Panc1 (cell line): ENCODE measurements at regions not wholly inside any gene's neighbourhood (a gene's known extent, or its start where the extent isn't known, plus 50 kb on each side); places are given as distances from the start of the nearest gene placed in this dataset.
"Not testable (repeated sequence)": the region's sequence is repeated elsewhere in the genome, so short reads cannot be mapped to it uniquely, and the experiment has no call there.

ENCODE experiments used
- ATAC-seq: fragments of 200-7000 bp; cut with Tn5 transposase; 2 replicates; pipeline ENCODE4 v1.9.1; 2020; ENCODE audit warnings: mild to moderate bottlenecking, moderate library complexity
- BruUV-seq: library from RNA; stranded (reverse); fragments of 400-500 nt; replicated peaks from 2 replicates; lab custom pipeline; 2021; lab: Mats Ljungman, UMichigan
- CTCF ChIA-PET: fragments of 300-600 bp; sonication (Branson Sonifier 250); formaldehyde crosslinking; loops from one replicate; lab custom pipeline; 2022; ENCODE audit warnings: antibody characterized with exemption; lab: Charles Lee
- POLR2A ChIA-PET: fragments of 300-600 bp; sonication (Branson Sonifier 250); formaldehyde crosslinking; loops from one replicate; lab custom pipeline; 2022; ENCODE audit warnings: antibody characterized with exemption; lab: Charles Lee
- DNase-seq: peaks from one replicate; pipeline ENCODE4 v3.0.0-alpha.2; 2010; ENCODE audit warnings: low read depth, low spot score
- H3K27ac ChIP-seq: 2 replicates; pipeline ENCODE4 v1.5.1; 2011; ENCODE audit warnings: mild to moderate bottlenecking, low read length, inconsistent platforms
- H3K27me3 ChIP-seq: fragments of 200-500 bp; sonication (Bioruptor generic); 2 replicates; pipeline ENCODE4 v1.6.0; 2014; ENCODE audit warnings: low read length, inconsistent platforms; ENCODE audit not compliant: control insufficient read depth, insufficient read depth
- H3K36me3 ChIP-seq: fragments of 200-500 bp; sonication (Bioruptor generic); 2 replicates; pipeline ENCODE4 v1.5.1; 2014; ENCODE audit warnings: inconsistent platforms, mild to moderate bottlenecking, low read length, moderate library complexity; ENCODE audit not compliant: control insufficient read depth, insufficient read depth
- H3K4me1 ChIP-seq: 2 replicates; pipeline ENCODE4 v1.5.1; 2011; ENCODE audit warnings: inconsistent platforms, mild to moderate bottlenecking, low read length, moderate library complexity; ENCODE audit not compliant: control insufficient read depth, insufficient read depth
- H3K4me3 ChIP-seq, 2 experiments: 2 replicates each; pipeline ENCODE4 v1.5.1; 2011 to 2012; ENCODE audit warnings: low read depth in 2 of 2, low read length in 2 of 2, mild to moderate bottlenecking in 2 of 2, inconsistent platforms in 1 of 2, moderate library complexity in 1 of 2
- H3K9me3 ChIP-seq: fragments of 200-500 bp; sonication (Bioruptor generic); 2 replicates; pipeline ENCODE4 v1.5.1; 2014; ENCODE audit warnings: low read depth, mild to moderate bottlenecking, inconsistent platforms, low read length, moderate library complexity; ENCODE audit not compliant: control insufficient read depth, insufficient read depth
- CTCF ChIP-seq: fragments of 450-650 bp; IDR thresholded peaks from 2 replicates; pipeline ENCODE4 v1.5.1; 2017; ENCODE audit warnings: mild to moderate bottlenecking
- POLR2AphosphoS5 ChIP-seq: IDR thresholded peaks from 2 replicates; pipeline ENCODE4 v1.6.1; 2012; ENCODE audit warnings: mild to moderate bottlenecking, low read depth, low read length, moderate library complexity
- SIN3A ChIP-seq: IDR thresholded peaks from 2 replicates; pipeline ENCODE4 v1.6.1; 2012; ENCODE audit warnings: low read depth, mild to moderate bottlenecking, low read length, moderate library complexity, borderline replicate concordance; ENCODE audit not compliant: insufficient read depth
- TCF7L2 ChIP-seq: IDR thresholded peaks from 2 replicates; pipeline ENCODE4 v1.6.1; 2011; ENCODE audit warnings: mild to moderate bottlenecking, low read depth, low read length, inconsistent platforms
- in situ Hi-C: cut with HindIII; loops from 2 replicates; pipeline ENCODE4 v1.10.0; 2016; ENCODE audit warnings: low sequenced_read_pairs, low pct_unique_long_range_greater_than_20kb
- intact Hi-C: fragments of 100-400 bp; cut with micrococcal nuclease; formaldehyde crosslinking; loops from one replicate; pipeline ENCODE4 v1.10.0; 2022; ENCODE audit not compliant: unreplicated experiment
- TF ChIP-seq, protein P1 (sequence below), 2 experiments: IDR thresholded peaks; 2 replicates each; pipeline ENCODE4 v1.6.1; 2011 to 2012; ENCODE audit warnings: low read depth in 2 of 2, control low read depth in 1 of 2, low read length in 1 of 2, mild to moderate bottlenecking in 1 of 2, moderate library complexity in 1 of 2; ENCODE audit not compliant: insufficient read depth in 1 of 2

GRCh38 chr12:25394025-25394424 is 143.3 kb upstream of the KRAS start:
- TF ChIP-seq TCF7L2 (no peak), SIN3A (no peak), CTCF (no peak), POLR2AphosphoS5 (no peak)
- TF ChIP-seq, protein P1, sequence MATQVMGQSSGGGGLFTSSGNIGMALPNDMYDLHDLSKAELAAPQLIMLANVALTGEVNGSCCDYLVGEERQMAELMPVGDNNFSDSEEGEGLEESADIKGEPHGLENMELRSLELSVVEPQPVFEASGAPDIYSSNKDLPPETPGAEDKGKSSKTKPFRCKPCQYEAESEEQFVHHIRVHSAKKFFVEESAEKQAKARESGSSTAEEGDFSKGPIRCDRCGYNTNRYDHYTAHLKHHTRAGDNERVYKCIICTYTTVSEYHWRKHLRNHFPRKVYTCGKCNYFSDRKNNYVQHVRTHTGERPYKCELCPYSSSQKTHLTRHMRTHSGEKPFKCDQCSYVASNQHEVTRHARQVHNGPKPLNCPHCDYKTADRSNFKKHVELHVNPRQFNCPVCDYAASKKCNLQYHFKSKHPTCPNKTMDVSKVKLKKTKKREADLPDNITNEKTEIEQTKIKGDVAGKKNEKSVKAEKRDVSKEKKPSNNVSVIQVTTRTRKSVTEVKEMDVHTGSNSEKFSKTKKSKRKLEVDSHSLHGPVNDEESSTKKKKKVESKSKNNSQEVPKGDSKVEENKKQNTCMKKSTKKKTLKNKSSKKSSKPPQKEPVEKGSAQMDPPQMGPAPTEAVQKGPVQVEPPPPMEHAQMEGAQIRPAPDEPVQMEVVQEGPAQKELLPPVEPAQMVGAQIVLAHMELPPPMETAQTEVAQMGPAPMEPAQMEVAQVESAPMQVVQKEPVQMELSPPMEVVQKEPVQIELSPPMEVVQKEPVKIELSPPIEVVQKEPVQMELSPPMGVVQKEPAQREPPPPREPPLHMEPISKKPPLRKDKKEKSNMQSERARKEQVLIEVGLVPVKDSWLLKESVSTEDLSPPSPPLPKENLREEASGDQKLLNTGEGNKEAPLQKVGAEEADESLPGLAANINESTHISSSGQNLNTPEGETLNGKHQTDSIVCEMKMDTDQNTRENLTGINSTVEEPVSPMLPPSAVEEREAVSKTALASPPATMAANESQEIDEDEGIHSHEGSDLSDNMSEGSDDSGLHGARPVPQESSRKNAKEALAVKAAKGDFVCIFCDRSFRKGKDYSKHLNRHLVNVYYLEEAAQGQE (IDR thresholded peaks at IDR 0.05; ENCODE audit: insufficient read depth in 1 of 2, low read depth in 2 of 2, low read length in 1 of 2), result no peak
- ChIA-PET CTCF (no interaction called here), POLR2A (no interaction called here)
- H3K36me3 ChIP-seq, result no peaks in the 10 kb centered on the region
- DNase-seq, result no peak
- ATAC-seq, result no peak
- no peaks in the 10 kb centered on the region for H3K4me1 ChIP-seq
- H3K9me3 ChIP-seq, result no peaks in the 10 kb centered on the region
- no peak overlapping the region for H3K27ac ChIP-seq
- BruUV-seq, result no TSS peak
- in situ Hi-C loops (no loop called here), intact Hi-C loops (no loop called here)
- no peaks in the 10 kb centered on the region for H3K27me3 ChIP-seq
- no peak overlapping the region for H3K4me3 ChIP-seq

DNA sequence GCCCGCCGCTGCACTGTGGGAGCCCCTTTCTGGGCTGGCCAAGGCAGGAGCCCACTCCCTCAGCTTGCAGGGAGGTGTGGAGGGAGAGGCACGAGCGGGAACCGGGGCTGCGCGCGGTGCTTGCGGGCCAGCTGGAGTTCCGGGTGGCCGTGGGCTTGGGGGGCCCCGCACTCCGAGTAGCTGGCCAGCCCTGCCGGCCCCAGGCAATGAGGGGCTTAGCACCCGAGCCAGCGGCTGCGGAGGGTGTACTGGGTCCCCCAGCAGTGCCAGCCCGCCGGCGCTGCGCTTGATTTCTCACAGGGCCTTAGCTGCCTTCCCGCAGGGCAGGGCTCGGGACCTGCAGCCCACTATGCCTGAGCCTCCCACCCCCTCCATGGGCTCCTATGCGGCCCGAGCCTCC is 140.6 kb upstream of the KRAS start:
- H3K9me3 ChIP-seq, H3K27me3 ChIP-seq, ATAC-seq, H3K27ac ChIP-seq, POLR2A ChIA-PET, intact Hi-C loops, H3K36me3 ChIP-seq, H3K4me3 ChIP-seq, H3K4me1 ChIP-seq, DNase-seq, in situ Hi-C loops, CTCF ChIA-PET, BruUV-seq: not testable (repeated sequence)

GRCh38 chr12:25388183-25388582 is 137.5 kb upstream of the KRAS start:
- intact Hi-C loops, result no loop called here
- ATAC-seq, result no peak
- CTCF ChIA-PET, result interaction anchor here (1.2 to 1.7 kb wide), 3 partner anchors 36 to 151 kb away, joined by 5 to 8 read pairs (median 5); no protein-coding TSS in a partner anchor
- H3K36me3 ChIP-seq, result no peaks in the 10 kb centered on the region
- no peaks in the 10 kb centered on the region for H3K9me3 ChIP-seq
- no peaks in the 10 kb centered on the region for H3K27me3 ChIP-seq
- H3K4me3 ChIP-seq, result no peak overlapping the region
- DNase-seq, result no peak
- H3K27ac ChIP-seq, result no peak overlapping the region
- no TSS peak for BruUV-seq
- TF ChIP-seq TCF7L2 (no peak), CTCF (no peak), SIN3A (no peak), POLR2AphosphoS5 (no peak)
- TF ChIP-seq, protein P1 (IDR thresholded peaks at IDR 0.05; ENCODE audit: insufficient read depth in 1 of 2, low read depth in 2 of 2, low read length in 1 of 2), result no peak
- peaks cover 12% of the 10 kb centered on the region for H3K4me1 ChIP-seq
- in situ Hi-C loops, result no loop called here
- POLR2A ChIA-PET, result no interaction called here
